DMS79 treated with DMSO at 0.1 percent for 48 hours (cell line): ENCODE measurements at regions not wholly inside any gene's neighbourhood (a gene's known extent, or its start where the extent isn't known, plus 50 kb on each side); places are given as distances from the start of the nearest gene placed in this dataset.

Experiments used
- DNase-seq: peaks from one replicate; lab custom pipeline; 2025; lab: John Stamatoyannopoulos, UW

DNA sequence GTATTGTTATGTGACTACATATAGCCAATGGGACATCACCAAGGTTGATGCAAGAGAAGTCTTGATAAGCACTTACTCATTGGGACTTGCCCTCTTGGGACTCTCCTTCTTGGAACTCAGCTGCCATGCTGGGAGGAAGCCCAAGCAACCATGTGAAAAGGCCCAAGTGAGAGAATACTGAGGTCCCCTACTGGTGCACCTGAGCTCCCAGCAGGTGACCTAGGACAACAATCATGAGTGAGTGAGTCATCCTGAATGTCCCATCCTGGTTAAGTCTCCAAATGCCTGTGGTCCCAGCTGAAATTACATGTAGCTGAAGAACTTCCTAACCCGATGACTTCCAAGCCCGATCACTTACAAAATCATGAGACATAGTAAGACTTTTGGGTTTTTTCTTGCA is 260.7 kb downstream of the ICE1 start:
- DNase-seq, result no peak

DNA sequence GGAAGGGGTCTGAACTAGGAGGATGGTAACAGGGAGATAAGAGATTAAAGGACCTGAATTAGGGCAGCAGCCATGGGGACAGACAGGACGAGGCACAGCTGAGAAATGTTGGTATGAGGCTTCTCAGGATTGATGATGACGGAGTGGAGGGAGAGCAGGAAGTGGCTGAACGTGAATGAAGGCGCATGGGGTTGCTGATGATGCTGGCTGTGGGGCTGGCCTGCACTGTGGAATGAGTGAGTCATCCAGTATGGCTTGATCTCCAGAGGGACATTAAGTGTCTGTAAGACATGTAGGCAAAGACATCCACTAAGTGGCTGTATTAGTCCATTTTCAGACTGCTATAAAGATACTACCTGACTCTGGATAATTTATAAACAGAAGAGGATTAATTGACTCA is 256.4 kb downstream of the ICE1 start:
- DNase-seq, result no peak

GRCh38 chr5:5677738-5678137 is 255.3 kb downstream of the ICE1 start:
- DNase-seq, result no peak

- no peak for DNase-seq
Observed at GRCh38 chr5:5676218-5676617, 253.7 kb downstream of the ICE1 start.

DNA sequence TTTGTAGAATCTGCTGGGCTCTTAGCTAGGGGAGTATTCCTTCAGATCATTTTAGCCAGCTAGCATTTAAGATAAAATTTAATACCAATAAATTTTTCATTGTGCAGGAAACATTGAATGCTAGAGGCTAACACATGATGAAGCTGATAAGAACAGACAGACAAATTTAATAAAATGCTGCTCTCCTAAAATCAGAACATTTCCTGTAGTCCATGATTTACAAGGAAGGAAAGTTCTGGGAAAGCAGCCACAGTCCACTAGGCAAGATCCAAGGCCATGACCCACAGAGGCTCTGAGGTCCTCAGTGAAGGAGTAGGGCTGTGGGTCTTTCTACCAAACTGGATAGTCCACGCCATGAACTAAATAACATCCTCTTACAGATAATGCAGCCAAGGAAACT is 253.0 kb downstream of the ICE1 start:
- no peak for DNase-seq

- DNase-seq, result no peak
Observed at GRCh38 chr5:5671823-5672222, 249.3 kb downstream of the ICE1 start.

GRCh38 chr5:5667136-5667554 is 244.7 kb downstream of the ICE1 start:
- no peak for DNase-seq

DNA sequence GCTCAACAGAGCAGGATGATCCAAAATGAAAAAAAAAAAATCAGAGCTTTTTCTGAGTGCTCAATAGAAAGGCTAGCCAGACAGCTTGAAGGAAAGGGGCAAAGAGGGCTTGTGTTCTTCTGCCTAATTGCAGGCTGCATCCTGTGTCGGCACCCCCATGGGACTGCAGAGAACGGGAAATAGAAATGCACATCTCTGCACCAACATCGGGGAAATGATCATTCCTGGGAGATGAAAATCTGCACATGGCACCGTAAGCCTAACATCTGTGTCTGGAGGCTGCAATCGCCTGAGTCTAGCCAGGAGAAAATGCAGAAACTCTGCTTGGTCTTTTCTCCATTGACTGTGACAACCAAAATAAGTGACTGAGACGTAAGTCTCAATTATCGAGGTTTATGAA is 243.9 kb downstream of the ICE1 start:
- DNase-seq, result no peak

GRCh38 chr5:5666076-5666365 is 243.5 kb downstream of the ICE1 start:
- DNase-seq, result no peak

- no peak for DNase-seq
Observed at GRCh38 chr5:5665225-5666075, 243.0 kb downstream of the ICE1 start.

DNA sequence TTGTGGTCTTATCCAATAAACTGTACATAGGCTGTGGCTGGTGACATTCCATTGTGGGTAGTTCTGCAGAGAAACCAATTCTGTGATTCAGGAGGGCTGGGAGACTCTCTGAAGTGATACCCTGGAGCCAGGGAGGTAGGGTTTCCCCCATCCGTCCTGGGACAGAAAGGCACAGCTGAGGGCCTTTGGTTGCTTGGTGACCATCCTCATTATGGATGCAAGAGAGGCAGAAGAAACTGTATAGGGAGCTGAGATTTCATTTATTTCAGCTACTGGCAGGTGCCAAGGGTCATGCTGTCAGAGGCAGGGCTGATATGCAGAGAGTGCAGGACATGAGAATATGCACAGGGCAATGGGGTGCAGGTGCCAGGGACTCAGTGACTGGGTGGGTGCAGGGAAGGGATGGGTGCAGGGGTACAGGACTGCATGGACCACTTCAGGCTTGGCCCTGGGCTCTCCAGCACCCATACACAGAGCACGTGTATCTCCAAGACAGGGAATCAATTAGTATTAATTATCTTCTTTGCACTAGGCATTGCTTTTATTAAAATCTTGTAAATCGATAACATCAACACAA is 236.5 kb downstream of the ICE1 start:
- no peak for DNase-seq

DNA sequence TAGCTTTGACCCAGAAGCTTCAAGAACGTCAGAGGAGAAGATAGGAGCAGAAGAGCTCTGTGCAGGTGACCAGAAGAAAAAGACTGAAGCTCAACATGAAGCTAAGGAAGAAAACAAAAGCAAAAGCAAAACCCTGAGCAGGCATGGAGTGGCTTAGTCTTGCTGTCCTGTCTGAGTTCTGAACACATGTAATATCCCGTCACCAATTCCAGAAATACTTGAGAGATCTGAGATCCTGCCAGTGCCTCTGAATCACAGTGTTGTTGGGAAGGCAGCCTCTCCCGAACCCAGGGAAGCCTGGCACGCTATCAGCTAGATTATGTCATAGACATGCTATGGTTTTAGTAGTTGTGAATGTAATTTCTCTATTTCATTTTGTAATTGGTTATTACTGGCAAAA is 235.7 kb downstream of the ICE1 start:
- DNase-seq, result no peak

- no peak for DNase-seq
Observed at GRCh38 chr5:5652181-5652580, 229.7 kb downstream of the ICE1 start.

GRCh38 chr5:5650949-5651348 is 228.5 kb downstream of the ICE1 start:
- DNase-seq, result no peak

DNA sequence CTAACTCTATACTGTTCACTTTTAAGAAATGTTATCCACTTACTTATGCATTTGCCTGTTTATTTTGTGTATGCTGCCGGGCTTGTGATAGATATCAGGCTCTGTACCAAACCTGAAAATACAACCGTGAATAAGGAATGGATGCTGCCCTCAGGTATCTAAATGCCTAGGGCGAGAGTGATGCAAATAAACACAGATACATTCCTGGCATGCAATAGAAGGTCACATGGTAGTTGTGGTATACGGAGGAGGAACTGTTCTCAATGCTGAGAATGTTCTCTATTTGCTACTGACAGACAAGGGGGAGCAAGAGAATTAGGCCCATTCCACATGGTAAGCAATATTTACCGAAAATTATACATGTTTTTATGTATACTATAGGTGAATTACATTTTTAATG is 227.8 kb downstream of the ICE1 start:
- DNase-seq, result no peak

DNA sequence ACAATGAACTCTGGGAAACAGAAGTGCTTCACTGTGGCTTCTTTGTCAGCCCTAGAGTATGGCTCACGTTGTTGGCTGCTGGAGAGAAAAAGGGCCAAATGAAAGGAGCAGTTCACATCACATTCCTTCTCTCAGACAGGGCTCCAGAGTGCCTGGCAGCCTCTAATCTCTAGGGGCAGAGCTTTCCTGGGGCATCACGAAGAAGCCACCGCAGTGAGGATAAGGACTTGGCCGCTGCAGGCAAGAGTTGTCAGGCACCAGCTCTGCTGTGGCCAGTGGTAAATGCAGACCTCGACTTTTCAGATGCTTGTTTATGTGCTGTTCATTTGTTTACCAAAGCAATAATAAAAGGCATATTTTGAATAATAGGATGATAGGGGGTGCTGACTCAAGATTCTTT is 227.2 kb downstream of the ICE1 start:
- no peak for DNase-seq

DNA sequence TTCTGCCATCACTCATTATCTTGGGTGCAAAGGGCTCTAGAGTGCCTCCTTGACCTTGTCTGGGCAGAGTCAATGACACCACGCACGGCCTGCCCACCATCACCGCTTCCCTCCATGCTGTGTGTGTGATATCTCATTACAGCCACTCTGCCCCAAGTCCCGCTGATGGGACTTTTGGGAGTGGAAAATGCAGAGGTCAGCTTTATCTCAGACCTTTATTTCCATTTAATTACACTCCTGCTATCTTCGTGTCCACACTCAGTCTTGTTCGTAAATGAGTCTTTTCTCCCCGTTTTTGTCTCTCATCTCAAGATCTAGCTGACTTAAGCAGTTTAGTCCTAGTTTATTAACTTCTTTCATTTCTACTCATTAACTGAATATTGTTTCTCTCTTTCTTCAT is 226.2 kb downstream of the ICE1 start:
- no peak for DNase-seq

DNA sequence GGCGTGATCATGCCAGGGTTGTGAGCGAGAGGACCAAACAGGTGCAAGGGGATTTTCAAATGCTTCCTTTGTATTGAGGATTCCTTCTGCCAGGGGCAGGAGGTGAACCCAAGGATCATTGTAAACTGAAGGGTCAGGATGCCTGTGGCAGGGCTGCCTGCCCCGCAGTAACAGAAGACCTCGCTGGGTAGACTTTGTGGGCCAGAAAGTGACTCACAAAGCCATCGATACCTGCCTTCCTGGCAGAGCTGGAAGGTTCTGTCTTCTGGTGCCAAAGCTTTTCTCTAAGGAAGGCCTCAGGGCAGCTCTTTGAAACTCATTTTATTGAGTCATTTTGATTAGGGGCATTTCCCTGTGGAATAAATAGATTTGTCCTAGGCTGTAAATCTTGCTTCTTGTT is 223.4 kb downstream of the ICE1 start:
- no peak for DNase-seq

- no peak for DNase-seq
Observed at GRCh38 chr5:5645198-5645597, 222.7 kb downstream of the ICE1 start.

GRCh38 chr5:5644249-5644648 is 221.8 kb downstream of the ICE1 start:
- DNase-seq, result no peak

DNA sequence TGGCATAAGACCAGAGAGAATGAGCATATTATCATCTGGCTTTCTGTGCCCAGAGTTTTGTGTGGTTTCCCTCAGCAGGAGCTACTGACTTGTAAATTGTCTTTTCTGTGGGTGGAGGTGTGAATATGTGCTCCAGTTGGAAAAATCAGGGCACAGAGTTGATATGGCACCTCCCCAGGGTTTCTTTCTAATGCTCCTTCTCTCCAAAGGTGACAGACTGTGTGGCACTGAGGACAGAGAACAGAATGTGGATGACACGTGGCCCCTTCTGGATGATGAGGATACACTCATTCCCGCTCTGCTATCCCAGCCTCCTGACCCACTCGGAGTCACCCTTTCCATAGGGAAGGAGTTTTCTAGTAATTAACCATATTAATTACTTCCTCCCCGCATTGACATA is 221.0 kb downstream of the ICE1 start:
- DNase-seq, result no peak

- no peak for DNase-seq
Observed at GRCh38 chr5:5638211-5638610, 215.7 kb downstream of the ICE1 start.

DNA sequence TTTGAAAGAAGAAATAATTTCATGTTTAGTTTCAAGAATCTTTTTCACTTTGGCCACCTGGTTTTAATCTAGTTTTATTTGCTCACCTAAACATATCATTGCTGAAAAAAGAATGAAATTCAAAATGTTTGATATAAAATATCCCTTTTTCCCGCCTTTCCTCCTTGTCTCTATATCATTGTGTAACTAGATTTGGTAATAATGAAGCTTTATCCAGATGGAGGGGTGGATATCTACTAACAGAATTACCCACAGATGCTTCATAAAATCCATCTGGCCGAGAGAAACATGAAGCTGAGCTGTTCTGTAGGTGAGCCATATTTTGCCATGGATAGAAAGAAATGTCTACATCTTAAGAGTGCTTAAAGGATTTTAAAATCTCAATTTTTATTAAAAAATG is 214.7 kb downstream of the ICE1 start:
- DNase-seq, result no peak

DNA sequence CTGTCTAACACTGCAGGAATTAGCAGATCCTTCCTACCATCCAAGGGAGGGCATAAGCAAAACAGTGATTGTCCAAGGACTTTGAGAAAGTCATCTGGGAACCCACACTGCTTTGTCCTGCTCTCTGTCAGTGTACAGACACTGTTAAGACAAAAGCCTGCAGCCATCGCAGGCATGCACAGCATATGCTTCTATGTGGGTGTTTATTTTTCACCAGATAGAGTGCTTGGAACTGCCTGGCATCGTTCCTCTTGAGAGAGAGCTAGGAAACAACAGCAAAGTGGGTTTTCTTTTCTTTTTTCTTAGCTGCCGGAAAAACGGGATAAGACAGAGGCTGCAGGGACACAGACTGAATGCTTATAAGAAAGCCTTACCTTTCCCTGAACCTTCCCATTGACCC is 212.3 kb downstream of the ICE1 start:
- no peak for DNase-seq
